ENCODE measurements at regions not wholly inside any gene's neighbourhood (a gene's known extent, or its start where the extent isn't known, plus 50 kb on each side); places are given as distances from the start of the nearest gene placed in this dataset.

GRCh38 chr16:62939687-62940086, 903.4 kb upstream of the CDH8 start:
- TF ChIP-seq CTCF (optimal IDR thresholded peaks at IDR 0.05 in 1 of 3, IDR thresholded peaks at IDR 0.05 in 1 of 3, conservative IDR thresholded peaks at IDR 0.05 in 1 of 3; ENCODE audit: extremely low read depth in 1 of 3, insufficient read depth in 2 of 3, low read length in 3 of 3) (no peak), EZH2 (IDR thresholded peaks at IDR 0.05; ENCODE audit: low read length) (no peak)

Data from keratinocyte (primary cell).